Fibroblast of lung (primary cell): ENCODE measurements at regions not wholly inside any gene's neighbourhood (a gene's known extent, or its start where the extent isn't known, plus 50 kb on each side); places are given as distances from the start of the nearest gene placed in this dataset.

Experiments used
- CTCF ChIP-seq, 2 donors: IDR thresholded peaks in 1 of 2; conservative IDR thresholded peaks in 1 of 2; 1 replicate in 1 of 2; 2 replicates in 1 of 2; pipeline ENCODE4 v1.5.1; 2011 to 2012; ENCODE audit warnings: low read length in 2 of 2, control low read depth in 1 of 2, inconsistent platforms in 1 of 2, low read depth in 1 of 2, mild to moderate bottlenecking in 1 of 2
- EZH2 ChIP-seq: IDR thresholded peaks from 2 replicates; pipeline ENCODE4 v1.5.1; 2012; ENCODE audit warnings: low read length, control low read depth, mild to moderate bottlenecking; ENCODE audit errors: missing control alignments

- TF ChIP-seq EZH2 (no peak), CTCF (conservative IDR thresholded peaks at IDR 0.05 in 1 of 2, IDR thresholded peaks at IDR 0.05 in 1 of 2; ENCODE audit: low read depth in 1 of 2, low read length in 2 of 2) (no peak)
Measured at GRCh38 chr3:13199899-13200451, 126.7 kb upstream of the IQSEC1 start.
